HEK293 (cell line): ENCODE measurements at regions not wholly inside any gene's neighbourhood (a gene's known extent, or its start where the extent isn't known, plus 50 kb on each side); places are given as distances from the start of the nearest gene placed in this dataset.

Experiments
- MZF1 ChIP-seq: fragments of 450-650 bp; formaldehyde crosslinking; IDR thresholded peaks from 2 replicates; pipeline ENCODE4 v1.5.1; 2017; ENCODE audit warnings: missing biosample characterization, missing genetic modification characterization, borderline replicate concordance
- ZNF658 ChIP-seq: fragments of 450-650 bp; formaldehyde crosslinking; IDR thresholded peaks from 2 replicates; pipeline ENCODE4; 2016; ENCODE audit warnings: missing biosample characterization, missing genetic modification characterization
- TF ChIP-seq, protein P1 (sequence below): fragments of 450-650 bp; formaldehyde crosslinking; IDR thresholded peaks from 2 replicates; pipeline ENCODE4 v1.5.1; 2016; ENCODE audit warnings: missing biosample characterization, missing genetic modification characterization

DNA sequence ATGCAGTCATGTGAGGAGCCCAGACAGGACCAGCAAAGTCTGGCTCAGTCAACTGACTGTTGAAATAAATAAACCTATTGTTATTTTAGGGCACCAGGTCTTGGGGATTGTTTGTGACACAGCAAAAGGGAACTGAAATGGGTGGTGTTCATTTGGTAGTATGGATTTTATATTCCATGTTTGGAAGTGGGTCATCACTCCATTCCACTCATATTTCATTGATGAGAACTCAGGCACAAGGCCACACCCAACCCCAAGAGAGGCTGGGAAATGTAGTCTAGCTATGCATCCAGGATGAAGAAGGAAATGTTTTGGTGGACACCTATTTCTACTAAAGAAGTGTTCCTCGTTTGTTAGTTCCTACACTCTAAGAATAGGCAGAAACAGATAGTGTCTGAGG is 64.9 kb upstream of the BTBD3 start:
- TF ChIP-seq MZF1 (tag by site-specific recombination) (no peak), ZNF658 (no peak)
- TF ChIP-seq, protein P1, sequence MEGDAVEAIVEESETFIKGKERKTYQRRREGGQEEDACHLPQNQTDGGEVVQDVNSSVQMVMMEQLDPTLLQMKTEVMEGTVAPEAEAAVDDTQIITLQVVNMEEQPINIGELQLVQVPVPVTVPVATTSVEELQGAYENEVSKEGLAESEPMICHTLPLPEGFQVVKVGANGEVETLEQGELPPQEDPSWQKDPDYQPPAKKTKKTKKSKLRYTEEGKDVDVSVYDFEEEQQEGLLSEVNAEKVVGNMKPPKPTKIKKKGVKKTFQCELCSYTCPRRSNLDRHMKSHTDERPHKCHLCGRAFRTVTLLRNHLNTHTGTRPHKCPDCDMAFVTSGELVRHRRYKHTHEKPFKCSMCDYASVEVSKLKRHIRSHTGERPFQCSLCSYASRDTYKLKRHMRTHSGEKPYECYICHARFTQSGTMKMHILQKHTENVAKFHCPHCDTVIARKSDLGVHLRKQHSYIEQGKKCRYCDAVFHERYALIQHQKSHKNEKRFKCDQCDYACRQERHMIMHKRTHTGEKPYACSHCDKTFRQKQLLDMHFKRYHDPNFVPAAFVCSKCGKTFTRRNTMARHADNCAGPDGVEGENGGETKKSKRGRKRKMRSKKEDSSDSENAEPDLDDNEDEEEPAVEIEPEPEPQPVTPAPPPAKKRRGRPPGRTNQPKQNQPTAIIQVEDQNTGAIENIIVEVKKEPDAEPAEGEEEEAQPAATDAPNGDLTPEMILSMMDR = no peak
